ENCODE measurements at regions not wholly inside any gene's neighbourhood (a gene's known extent, or its start where the extent isn't known, plus 50 kb on each side); places are given as distances from the start of the nearest gene placed in this dataset.
A peak's percentile ranks its signal among the peaks of the same experiment; 100 is the strongest.

- TF ChIP-seq, protein P1, sequence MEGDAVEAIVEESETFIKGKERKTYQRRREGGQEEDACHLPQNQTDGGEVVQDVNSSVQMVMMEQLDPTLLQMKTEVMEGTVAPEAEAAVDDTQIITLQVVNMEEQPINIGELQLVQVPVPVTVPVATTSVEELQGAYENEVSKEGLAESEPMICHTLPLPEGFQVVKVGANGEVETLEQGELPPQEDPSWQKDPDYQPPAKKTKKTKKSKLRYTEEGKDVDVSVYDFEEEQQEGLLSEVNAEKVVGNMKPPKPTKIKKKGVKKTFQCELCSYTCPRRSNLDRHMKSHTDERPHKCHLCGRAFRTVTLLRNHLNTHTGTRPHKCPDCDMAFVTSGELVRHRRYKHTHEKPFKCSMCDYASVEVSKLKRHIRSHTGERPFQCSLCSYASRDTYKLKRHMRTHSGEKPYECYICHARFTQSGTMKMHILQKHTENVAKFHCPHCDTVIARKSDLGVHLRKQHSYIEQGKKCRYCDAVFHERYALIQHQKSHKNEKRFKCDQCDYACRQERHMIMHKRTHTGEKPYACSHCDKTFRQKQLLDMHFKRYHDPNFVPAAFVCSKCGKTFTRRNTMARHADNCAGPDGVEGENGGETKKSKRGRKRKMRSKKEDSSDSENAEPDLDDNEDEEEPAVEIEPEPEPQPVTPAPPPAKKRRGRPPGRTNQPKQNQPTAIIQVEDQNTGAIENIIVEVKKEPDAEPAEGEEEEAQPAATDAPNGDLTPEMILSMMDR (IDR thresholded peaks at IDR 0.05; ENCODE audit: insufficient read depth, low read depth, low read length, missing control alignments): no peak
- no peak for DNase-seq (ENCODE audit: low read depth)
- H3K4me3 ChIP-seq (ENCODE audit: low read length): no peak overlapping the region
These were observed 202.5 kb upstream of the MAMLD1 start for GRCh38 chrX:150160656-150161055.

- no peak overlapping the region for H3K4me3 ChIP-seq (ENCODE audit: low read length)
- no peak for DNase-seq (ENCODE audit: low read depth)
- TF ChIP-seq, protein P1 (IDR thresholded peaks at IDR 0.05; ENCODE audit: insufficient read depth, low read depth, low read length, missing control alignments): no peak
These were observed 201.9 kb upstream of the MAMLD1 start for GRCh38 chrX:150161193-150161592.

DNA sequence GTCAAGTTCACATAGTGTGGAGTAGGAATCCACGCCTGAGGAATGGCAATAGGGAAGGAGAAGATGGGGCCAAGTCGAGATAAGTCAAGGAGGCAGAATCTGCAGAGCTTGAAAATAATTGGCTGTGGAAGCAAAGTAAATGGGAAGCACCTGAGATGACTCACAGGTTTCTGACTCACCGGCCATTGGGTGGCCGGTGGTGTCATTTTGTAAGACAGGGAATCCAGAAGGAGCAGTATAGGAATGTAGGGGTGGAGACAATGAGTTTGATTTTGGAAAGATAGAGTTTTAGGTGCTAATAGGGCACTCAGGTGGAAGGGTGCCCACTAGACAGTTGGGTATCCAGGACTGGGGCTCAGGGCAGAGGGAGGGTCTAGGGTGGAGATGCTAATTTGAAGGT, 201.0 kb upstream of the MAMLD1 start:
- TF ChIP-seq, protein P1 (IDR thresholded peaks at IDR 0.05; ENCODE audit: insufficient read depth, low read depth, low read length, missing control alignments): no peak
- peak; percentile 56 for DNase-seq (ENCODE audit: low read depth)
- no peak overlapping the region for H3K4me3 ChIP-seq (ENCODE audit: low read length)

DNA sequence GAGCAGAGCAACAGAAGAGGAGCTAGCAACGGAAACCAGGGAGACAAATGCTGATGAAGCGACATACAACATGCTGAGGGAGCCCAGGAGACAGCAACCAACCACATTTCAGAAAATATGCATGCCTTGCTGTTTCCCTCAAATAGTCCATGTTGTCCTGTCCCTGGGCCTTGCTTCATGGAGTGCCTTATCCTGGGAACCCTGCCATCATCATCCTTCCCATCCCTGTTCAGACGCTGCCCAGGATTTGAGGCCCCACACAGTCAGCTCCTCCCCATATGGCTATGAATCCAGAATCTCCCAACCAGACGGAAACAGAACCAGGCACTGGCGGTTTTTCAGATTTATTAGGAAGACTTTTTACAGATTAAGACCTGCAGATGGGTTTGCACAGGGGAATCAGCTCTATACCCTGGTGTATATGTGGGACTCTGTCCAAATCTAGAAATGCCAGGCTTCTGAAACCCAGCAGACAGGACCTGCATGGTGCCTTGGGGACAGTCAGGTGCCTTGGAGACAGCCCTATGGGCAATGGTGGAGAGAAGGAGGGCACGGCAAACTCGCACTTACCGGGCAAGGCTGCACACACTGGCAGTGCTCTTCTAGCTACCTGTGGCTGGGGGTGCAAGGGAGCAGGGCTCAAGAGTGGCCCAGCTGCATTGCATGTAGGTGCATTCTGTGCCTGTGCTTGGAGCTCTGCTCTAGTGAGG, 199.7 kb upstream of the MAMLD1 start:
- no peak for DNase-seq (ENCODE audit: low read depth)
- H3K4me3 ChIP-seq (ENCODE audit: low read length): no peak overlapping the region
- TF ChIP-seq, protein P1 (IDR thresholded peaks at IDR 0.05; ENCODE audit: insufficient read depth, low read depth, low read length, missing control alignments): no peak

- TF ChIP-seq, protein P1 (IDR thresholded peaks at IDR 0.05; ENCODE audit: insufficient read depth, low read depth, low read length, missing control alignments): no peak
- peak; percentile 16 for DNase-seq (ENCODE audit: low read depth)
- no peak overlapping the region for H3K4me3 ChIP-seq (ENCODE audit: low read length)
These were observed 199.0 kb upstream of the MAMLD1 start for GRCh38 chrX:150163956-150164726.

DNA sequence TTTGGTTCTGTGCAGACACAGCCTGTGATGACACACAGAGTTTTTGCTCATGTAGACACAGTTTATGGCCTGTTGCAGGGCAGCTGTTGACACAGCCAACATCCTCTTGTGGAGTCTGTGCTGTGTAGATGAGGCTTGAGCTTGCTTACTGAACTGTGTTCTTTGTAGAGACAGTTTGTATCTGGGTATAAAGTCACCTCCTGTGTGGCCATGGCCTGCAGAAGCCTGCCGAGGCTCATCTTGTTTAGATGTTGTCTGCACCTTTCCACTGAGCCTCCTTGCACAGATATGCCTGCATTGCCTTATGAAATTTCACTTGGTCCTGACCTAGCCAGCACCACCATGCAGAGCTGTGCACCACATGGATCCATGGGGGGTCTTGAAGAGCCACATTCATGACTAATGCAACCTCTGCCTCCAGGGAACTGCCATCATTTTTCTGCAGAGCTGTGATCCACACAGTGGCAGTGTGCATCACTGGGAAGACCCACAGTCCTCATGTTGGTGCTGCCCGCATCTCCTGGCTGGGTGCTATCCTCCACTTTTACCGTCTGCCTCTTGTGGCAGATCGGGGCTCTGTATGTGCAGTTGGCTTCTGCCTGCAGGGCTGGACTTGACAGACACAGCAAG, 198.0 kb upstream of the MAMLD1 start:
- no peak overlapping the region for H3K4me3 ChIP-seq (ENCODE audit: low read length)
- DNase-seq (ENCODE audit: low read depth): no peak

More for the DNA sequence above, 198.0 kb upstream of the MAMLD1 start:
- TF ChIP-seq, protein P1 (IDR thresholded peaks at IDR 0.05; ENCODE audit: insufficient read depth, low read depth, low read length, missing control alignments): no peak

Measured in epithelial cell of esophagus (primary cell).